ENCODE measurements at regions not wholly inside any gene's neighbourhood (a gene's known extent, or its start where the extent isn't known, plus 50 kb on each side); places are given as distances from the start of the nearest gene placed in this dataset.

DNA sequence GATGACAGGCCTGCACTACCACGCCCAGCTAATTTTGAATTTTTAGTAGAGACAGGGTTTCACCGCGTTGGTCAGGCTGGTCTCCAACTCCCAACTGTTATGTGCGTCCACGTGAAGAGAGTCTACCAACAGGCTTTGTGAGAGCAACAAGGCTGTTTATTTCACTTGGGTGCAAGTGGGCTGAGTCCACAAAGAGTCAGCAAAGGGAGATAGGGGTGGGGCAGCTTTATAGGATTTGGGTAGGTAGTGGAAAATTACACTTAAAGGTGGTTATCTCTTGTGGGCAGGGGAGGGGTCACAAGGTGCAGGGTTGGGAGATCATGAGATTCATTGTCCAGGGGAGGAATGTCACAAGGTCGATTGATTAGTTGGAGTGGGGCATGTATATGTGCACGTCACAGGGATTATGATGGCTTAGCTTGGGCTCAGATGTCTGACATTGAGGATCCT is 111.6 kb downstream of the GOSR1 start (continued):
- peak; percentile 95 for TF ChIP-seq ZNF292 (CRISPR knock-in tag; IDR thresholded peaks at IDR 0.05; ENCODE audit: borderline replicate concordance, low read depth)
- TF ChIP-seq KLF13 (CRISPR knock-in tag; IDR thresholded peaks at IDR 0.05) = no peak
- TF ChIP-seq ETS1 (CRISPR knock-in tag; IDR thresholded peaks at IDR 0.05) = no peak
- no peak for TF ChIP-seq TFAP4 (IDR thresholded peaks at IDR 0.05; ENCODE audit: borderline replicate concordance, low read depth)
- no peak for TF ChIP-seq ZNF841 (CRISPR knock-in tag; IDR thresholded peaks at IDR 0.05; ENCODE audit: borderline replicate concordance)
- no peak for TF ChIP-seq RFX3 (CRISPR knock-in tag; IDR thresholded peaks at IDR 0.05)
- no peak for TF ChIP-seq SMAD9 (CRISPR knock-in tag; IDR thresholded peaks at IDR 0.05)
- TF ChIP-seq ZSCAN25 (CRISPR knock-in tag; IDR thresholded peaks at IDR 0.05) = no peak
- TF ChIP-seq REL (CRISPR knock-in tag; conservative IDR thresholded peaks at IDR 0.05) = no peak
- TF ChIP-seq ZBTB42 (CRISPR knock-in tag; IDR thresholded peaks at IDR 0.05) = no peak
- TF ChIP-seq, protein P1, sequence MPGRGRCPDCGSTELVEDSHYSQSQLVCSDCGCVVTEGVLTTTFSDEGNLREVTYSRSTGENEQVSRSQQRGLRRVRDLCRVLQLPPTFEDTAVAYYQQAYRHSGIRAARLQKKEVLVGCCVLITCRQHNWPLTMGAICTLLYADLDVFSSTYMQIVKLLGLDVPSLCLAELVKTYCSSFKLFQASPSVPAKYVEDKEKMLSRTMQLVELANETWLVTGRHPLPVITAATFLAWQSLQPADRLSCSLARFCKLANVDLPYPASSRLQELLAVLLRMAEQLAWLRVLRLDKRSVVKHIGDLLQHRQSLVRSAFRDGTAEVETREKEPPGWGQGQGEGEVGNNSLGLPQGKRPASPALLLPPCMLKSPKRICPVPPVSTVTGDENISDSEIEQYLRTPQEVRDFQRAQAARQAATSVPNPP (CRISPR knock-in tag; IDR thresholded peaks at IDR 0.05) = no peak
- TF ChIP-seq PBX3 (CRISPR knock-in tag; IDR thresholded peaks at IDR 0.05; ENCODE audit: borderline replicate concordance) = no peak
- 0 out of 2 replicates have a peak, but pooled peaks have one; percentile 69 for TF ChIP-seq GZF1 (CRISPR knock-in tag; IDR thresholded peaks at IDR 0.05)
- TF ChIP-seq ZFP36 (IDR thresholded peaks at IDR 0.05; ENCODE audit: borderline replicate concordance, low read depth, low read length, partially characterized antibody) = no peak
- TF ChIP-seq NCOA1 (CRISPR knock-in tag; IDR thresholded peaks at IDR 0.05) = no peak
